HG03342 (cell line): ENCODE measurements at regions not wholly inside any gene's neighbourhood (a gene's known extent, or its start where the extent isn't known, plus 50 kb on each side); places are given as distances from the start of the nearest gene placed in this dataset.

Experiments used
- ATAC-seq: cut with Tn5 transposase; IDR thresholded peaks from one replicate; pipeline ENCODE4 v1.9.1; 2021; ENCODE audit warnings: mild to moderate bottlenecking, moderate library complexity; ENCODE audit not compliant: unreplicated experiment

DNA sequence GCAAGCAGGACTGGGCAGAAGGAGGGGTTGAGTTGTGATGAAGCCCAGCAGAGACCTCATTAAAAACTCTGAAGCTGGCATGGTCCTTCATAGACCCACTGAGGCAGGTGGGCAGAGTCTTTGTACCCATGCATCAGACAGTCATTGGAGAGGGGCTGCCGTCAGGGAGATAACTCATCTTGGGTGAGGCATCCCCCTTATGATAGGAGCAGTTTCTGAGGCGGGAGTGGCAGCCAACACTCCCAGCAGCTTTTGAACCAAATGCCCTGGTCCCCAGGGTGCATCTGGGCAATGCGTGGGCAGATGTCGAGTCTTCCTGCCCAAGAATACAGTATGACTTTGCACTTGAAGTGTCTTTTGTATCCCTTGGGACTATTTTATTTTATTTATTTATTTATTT is 68.1 kb downstream of the HTR5A start:
- ATAC-seq, result no peak

DNA sequence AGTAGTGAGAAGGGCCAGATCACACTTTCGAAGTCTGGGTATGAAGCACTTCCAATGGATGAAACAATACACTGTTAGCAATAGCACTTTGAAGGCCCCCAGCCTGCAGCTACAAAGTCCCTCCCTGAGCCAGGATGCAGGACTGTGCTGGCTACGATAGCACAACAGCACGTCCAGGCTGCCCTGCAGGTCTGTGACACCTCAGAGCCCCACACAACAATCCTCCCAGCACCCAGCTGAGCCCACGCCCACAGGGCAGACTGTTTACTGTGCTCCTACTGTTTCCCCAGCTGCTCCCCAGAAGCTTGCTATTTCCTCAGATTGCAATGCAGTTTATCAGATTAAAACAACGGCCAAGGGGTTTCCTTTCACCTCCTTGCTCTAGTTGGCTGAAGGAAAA is 71.4 kb downstream of the HTR5A start:
- ATAC-seq, result no peak

DNA sequence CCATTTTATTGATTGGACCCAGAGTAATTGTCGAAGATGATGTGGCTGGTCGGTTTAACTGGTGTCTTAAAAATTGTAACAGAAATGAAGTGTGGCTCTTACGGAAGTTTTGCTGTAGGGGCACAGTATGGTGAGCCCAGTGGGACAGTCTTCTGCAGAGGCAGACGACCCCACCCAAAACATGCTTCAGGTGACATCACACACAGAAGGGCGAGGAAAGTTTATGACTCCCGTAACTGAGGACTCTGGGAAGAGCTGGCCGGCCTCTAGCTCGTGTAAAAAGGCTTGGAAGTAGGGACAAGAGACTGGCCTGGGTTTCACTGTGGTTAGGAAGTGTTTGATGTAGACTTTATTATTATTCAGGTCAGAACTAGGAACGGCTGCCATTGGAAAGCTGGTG is 73.3 kb downstream of the HTR5A start:
- ATAC-seq, result no peak

DNA sequence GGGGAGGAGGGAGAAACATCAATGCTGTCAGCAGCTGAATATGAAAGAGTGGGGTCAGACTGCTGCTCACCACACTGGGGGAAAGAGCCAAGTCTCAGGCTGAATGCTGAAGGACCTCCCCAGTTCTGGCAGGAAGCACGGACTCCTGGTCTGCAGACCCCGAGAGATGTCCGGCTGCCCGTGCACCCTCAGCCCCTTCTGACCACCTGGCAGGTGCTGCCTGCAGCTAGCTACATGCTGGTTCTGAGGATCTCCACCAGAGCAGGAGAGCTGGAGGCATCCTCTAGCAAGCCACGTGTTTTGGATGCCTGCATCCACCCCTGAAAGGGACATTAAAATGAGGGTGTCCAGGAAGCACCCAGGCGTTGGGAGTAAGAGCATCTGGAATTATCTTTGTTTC is 74.2 kb downstream of the HTR5A start:
- ATAC-seq, result no peak

DNA sequence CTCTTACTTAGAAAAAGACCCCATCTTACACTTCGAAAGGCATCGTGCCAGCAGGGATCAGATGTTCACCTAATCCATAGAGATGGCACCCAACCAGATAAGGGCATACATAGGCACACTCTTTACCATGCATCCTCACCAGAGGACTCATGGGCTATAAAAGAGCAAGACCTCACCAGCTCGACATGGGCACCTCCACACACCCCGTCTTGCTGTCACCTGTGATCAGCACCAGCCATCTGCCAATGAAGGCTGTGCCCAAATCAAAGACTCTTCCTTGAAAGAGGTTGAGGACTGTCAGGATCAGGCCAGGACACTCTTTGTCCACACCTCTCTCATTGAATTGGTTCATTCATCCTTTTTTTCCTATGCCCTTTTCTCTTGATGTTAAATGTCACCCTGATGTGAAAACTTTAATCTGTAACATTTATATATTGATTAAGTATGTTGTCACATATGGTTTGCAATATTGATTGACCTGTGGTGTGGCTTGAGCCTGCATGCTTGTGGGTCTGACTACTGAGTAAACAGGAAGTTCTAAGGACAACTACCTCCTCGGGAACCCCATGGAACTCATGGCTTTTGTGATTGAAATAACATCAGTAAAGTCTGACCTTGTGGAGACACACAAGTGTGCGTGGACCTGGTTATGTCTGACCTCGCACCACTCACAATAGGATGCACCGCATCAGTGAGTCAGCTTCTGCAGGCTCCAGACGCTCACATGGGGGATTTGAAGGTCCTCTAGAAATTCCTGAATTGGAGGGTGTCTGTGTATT is 75.5 kb downstream of the HTR5A start:
- ATAC-seq, result no peak

DNA sequence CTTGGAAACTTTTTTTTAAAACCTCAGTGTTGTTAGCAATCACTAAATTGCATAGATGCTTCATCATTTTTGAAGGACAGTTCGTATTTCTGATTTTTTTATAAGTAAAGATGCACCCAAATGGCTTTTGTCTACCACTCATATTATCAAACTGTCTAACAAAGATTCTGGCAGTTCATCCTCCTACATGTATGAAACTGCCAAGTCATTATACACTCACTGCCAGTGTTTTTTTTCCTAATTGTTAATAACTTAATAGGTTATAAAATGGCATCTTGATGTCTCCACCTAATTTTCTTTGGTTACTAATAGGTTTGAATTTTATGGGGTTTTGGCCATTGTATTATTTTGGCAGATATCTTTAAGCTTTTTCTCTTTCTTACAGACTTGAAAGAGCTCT is 77.0 kb downstream of the HTR5A start:
- no peak for ATAC-seq

DNA sequence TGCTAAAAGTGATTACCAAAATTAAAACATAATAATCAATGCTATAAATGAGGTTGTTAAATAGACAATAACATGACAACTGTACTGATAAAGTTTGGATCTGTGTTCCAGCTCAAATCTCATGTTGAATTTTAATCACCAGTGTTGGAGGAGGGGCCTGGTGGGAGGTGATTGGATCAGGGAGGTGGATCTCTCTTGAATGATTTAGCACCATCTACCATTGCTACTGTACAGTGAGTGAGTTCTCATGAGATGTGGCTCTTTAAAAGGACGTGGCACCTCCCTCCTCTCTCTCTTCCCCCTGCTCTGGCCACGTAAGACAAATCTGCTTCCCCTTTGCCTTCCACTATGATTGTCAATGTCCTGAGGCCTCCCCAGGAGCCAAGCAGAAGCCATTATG is 77.5 kb downstream of the HTR5A start:
- no peak for ATAC-seq

DNA sequence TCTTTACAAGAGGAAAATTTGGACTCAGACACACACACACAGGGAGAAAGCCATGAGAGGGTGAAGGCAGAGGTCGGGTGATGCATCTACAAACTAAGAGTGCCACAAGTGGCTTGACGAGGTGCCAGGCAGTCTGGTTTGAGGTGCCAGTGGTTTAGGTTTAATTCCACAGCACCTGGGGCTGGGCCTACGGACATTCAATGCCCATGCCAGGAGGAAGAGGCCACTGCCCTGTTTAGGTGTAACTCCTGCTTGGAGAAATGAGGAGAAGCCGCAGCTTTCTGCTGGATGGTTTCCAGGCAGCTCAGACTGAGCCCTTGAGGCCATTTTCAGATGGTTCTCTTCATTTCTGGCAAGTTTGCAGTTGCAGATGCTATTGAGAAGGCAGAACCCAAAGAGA is 83.6 kb downstream of the HTR5A start:
- no peak for ATAC-seq

DNA sequence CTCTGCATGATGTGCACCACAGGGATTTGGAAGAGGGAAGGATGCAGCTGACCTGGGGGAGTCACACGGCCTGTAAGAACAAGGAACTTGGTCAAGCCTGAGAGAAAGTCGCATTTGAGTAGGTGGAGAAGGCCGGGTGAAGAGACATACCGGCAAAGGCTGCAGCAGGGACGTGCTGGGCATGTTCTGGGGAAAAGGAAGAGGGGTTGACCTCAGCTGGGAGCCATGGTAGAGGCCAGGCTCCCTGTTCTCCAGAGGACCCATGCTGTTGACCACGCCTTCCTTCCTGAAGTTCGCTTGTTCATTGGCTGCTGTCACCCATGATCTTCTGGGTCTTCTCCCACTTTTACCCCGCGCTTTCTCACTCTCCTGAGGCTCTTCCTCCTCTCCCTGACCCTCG is 84.5 kb downstream of the HTR5A start:
- no peak for ATAC-seq

DNA sequence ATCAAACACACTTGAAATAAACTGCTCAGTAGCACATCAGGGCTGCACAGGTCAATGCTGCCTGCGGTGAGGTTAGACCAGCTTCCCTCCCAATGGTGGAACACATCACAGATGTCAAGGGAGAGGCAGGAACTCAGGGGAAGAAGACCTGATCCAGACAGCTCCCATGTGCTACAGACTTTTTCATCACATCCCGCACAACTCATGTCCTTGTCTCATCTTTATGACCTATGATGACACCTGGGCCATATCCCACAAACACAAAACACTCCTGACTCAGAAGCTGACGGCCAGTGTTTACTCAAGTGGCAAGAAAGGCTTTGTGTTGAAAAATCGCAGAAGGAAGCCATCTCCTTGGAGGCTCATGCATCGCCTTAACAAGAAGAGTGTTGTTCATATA is 91.6 kb downstream of the HTR5A start:
- no peak for ATAC-seq

DNA sequence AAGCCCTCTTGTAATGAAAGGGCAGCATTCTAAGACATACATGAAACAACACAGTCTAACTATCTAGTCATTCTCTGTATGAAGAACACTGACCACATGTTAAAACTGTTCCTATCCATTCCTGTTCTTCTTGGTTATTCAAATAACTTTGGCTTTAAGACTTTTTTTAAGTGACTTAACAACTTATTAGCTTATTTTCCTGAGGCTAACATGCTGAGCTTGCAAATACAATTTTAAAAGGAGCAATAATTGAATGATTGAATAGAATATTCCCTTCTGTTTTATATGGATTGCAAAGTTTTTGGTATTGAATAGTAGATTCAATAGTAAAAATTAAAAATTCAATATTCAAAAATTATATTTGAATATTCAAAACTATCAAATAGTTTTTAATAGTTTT is 92.3 kb downstream of the HTR5A start:
- ATAC-seq, result no peak

DNA sequence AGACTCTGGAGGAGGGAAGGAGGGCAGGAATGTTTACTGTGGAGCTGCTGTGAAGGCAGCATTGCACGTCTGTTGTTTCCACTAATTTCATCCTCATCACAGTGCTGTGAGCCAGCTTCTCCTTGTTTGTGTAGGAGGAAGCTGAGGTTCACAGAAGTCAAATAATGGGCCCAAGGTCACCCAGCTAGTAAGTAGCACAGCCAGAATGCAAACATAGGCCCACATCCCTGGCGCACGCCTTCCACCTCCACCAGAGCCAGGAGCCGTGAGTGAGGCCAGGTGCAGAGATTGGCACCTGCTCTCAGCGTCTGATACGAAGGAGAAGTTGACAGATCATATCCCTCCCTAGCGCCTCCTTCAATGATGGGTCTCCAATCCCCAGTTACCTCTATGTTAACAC is 93.6 kb downstream of the HTR5A start:
- no peak for ATAC-seq

DNA sequence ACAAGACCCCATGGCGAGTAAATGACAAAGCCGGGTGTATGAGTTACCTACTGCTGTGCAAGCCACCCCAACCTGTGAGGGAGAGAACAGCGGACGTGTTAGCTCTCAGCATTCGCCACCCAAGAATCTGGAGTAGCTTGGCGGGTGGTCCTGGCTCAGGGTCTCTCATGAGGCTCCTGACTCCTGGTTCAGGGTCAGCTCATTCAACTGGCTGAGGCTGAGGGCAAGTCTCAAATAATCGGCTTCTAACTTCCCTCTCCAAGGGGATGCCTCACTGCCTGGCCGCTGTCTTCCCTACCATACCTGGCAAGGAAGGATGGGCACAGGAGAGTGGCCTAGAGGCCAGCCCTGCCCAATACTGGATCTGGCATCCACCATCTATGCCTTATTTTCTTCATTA is 94.2 kb downstream of the HTR5A start:
- no peak for ATAC-seq

DNA sequence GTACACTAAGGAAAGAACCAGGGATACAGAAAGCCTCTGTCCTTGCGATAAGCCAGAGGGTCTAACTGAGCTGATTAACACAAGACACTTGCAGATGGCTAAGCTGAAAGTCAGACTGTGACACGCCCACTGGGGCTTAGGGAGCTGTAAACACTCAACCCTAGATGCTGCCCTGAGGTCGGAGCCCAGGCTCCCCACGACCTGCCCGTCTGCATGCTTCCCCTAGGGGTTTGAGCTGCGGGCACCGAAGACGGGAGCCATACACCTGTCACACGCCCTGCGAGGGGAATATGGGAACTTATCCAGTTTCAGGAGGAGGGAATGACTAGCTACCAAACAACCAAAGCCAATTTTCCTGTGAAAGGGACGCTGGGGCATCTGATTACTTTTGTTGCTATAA is 96.0 kb downstream of the HTR5A start:
- ATAC-seq, result no peak

DNA sequence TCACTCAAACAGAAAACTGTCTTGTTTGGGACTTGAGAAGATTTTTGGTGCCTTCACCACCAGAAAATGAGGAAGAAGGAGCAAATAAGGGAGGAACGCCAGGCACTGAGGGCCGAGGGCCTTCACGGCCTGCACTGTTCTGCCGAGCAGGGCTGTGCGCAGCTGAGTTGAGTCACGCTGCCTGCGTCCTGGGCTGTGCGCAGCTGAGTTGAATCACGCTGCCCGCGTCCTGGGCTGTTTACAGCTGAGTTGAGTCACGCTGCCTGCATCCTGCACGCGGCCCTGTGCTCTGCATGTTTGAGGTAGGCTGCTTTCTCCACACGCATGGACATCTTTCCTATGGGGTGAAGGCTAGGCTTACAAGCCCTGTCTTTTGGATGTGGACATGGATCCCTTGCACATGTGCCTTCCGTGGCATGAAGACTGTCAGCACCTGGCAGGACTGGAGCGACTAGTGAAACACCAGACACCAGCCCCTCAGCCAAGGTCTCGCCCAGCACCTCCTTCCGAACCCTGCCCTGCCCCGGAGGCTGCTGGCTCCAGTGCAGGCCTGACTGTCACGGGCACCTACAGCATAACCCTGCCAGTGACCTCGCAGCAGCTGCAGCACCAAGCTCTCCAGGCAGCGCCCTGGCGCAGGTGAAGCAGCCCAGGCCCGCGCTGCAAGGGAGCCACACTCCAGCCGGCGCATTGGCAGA is 96.7 kb downstream of the HTR5A start:
- no peak for ATAC-seq

DNA sequence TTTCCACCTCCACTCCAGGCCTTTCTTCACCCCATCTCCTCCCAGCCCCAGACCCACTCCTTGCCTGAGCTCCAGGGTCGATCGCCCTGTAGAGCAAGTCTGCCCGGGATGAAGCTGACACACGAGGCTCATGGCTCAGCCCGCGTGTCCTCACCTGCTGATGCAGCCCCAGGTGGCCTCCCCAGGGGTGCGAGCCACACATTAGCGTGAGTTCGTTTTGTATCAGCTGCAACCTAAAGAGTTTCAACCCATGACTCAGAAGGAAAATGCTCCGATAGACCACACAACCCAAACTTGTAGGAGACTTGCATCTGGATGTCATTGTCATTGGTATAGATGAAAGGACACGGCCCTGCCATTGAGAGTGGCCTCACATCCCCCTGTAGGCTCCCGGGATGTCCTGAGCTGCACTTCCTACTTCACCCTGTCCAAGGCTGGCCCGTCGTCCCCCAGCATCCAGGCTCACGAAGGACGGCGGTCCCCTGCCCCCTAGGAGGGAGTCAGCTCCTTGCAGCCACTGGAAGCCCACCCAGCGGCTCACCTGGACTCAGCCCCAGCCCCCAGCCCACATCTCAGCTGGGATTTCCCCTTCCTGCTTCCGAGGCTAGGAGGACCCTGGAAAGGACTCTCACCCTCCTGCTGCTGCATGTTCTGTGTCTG is 97.7 kb downstream of the HTR5A start:
- ATAC-seq, result no peak

DNA sequence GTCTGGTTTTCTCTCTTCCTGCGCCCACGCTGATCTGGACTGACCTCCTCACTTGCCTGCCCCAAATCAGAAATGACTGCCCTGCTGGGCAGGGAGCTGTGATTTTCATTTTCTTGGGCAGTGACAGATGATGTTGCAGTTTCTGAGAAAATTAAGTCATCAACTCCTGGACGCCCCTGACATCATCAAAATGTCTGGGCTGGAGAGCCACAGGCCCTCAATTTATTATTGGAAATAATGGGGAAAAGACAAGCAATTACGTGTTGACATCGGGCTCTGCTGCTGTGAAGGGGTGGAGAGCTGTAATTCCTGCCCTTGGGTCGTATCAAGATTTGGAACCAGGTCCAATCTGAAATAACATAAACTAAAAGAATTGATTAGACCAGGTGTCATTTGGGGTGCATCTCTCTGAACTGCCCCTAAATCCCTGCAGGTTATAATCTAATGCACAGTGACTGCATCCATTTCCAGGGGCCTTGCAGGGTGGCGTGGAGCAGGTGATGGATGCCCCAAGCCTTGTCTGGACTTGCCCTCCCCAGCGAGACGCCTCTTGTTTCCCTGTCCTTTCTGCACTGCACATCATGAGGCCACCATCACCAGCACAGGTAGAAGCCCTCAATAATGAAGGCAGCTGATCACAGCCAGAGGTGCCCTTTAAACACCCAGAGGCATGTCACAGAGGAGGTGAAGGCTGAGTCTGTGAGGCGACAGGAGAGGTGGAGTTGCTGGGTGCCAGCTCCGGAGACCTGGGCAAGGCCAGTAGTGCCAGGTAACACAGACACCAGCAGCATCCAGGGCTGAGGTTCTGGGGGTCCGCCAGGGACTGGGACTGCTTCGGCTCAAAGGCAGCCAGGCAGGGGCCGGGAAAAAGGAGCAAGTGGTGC is 98.7 kb downstream of the HTR5A start:
- no peak for ATAC-seq

DNA sequence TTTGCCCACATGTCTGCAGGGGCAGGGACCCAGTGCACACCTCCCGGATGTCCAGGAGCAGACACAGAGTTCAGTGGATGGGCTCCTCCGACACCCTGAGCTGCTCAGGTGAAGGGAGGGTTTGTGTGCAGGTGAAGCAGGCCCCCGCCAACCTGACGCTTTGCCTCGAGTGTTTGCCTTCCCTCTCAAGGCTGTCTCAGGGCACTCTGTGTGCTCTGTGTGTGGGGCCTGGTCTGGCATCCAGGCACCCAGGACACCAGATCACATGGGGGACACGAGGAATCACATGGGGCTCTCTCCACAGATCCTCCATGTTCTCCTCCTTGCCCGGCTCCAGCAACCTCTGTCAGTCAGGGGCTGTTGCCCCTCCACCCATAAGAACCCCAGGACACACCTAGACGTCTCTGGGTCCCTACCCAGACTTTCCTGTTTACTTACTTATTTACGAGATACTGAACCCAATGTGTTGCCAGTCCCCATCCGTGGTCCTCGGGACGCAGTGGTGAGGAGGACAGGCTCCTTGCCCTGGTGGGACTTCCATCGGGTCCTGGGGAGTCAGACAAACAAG is 99.5 kb downstream of the HTR5A start:
- no peak for ATAC-seq

DNA sequence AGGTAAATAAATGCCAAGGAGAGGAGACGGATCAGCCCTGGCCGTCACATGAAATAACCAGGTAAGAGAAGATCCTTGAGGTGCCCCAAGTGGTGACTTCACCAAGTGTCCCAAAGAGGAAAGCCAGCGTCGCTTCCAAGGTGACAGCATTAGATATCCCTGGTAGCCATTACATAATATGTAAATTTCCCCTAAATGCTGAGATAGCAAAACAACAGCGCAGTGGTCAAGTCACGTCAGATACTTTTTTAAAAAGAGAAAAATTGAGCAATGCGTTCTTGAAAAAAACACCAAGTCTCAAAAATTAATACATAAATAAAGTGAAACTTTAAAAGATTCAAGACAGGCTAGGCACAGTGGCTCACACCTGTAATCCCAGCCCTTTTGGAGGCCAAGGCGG is 100.2 kb downstream of the HTR5A start:
- no peak for ATAC-seq

DNA sequence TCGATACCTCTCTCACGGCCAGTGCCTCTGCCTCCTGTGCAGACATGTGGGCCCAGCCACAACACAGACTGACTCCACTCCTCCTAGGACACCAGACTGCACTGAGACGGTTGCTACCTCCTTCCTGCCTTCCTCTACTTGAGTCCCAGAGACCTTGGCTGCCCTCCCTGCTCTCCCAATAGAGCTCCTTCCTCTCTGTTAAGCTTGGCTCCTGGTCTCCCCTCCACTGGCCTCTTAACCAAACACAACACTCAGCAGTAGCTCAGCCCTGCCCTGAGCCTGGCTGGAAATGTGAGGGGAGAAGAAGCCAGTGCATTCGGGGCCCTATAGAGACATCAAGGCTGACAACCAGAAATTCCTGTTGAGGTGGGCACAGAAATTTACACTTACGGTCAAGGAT is 102.0 kb downstream of the HTR5A start:
- no peak for ATAC-seq

DNA sequence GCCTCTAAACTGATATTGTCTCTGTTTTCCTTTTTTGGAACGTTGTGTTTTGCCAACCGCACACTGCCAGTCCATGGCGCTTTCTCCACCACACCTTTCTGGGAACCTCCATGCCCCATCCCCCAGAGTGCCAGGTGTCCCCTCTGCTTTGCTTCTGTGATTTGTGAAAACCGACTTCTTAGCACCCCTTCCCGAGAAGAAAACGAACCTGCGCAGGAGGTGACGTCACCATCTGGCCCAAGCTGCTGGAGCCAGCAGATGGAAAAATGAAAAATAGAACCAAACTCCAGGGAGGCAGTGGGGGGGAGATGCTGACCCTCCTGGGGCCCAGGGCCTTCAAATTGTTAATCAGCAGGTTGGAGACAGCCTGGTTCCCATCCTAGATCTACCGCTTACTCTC is 103.8 kb downstream of the HTR5A start:
- no peak for ATAC-seq
